ENCODE measurements at regions not wholly inside any gene's neighbourhood (a gene's known extent, or its start where the extent isn't known, plus 50 kb on each side); places are given as distances from the start of the nearest gene placed in this dataset.
"Not testable (repeated sequence)": the region's sequence is repeated elsewhere in the genome, so short reads cannot be mapped to it uniquely, and the experiment has no call there.

- no peak for DNase-seq (ENCODE audit: low spot score)
Measured at GRCh38 chr1:94362466-94363058, 55.6 kb upstream of the ABCD3 start.

- no peak for DNase-seq (ENCODE audit: low spot score)
Measured at GRCh38 chr1:94358630-94359599, 59.3 kb upstream of the ABCD3 start.

GRCh38 chr1:94357661-94358060 lies 60.5 kb upstream of the ABCD3 start:
- no peak for DNase-seq (ENCODE audit: low spot score)

- DNase-seq (ENCODE audit: low spot score) = no peak
Measured at GRCh38 chr1:94355485-94355980, 62.7 kb upstream of the ABCD3 start.

GRCh38 chr1:94351481-94351880 lies 66.7 kb upstream of the ABCD3 start:
- no peak for DNase-seq (ENCODE audit: low spot score)

- DNase-seq (ENCODE audit: low spot score) = no peak
Measured at GRCh38 chr1:94350350-94350924, 67.8 kb upstream of the ABCD3 start.

- DNase-seq (ENCODE audit: low spot score) = no peak
Measured at GRCh38 chr1:94349853-94350252, 68.3 kb upstream of the ABCD3 start.

GRCh38 chr1:94348386-94348785 lies 69.8 kb upstream of the ABCD3 start:
- not testable (repeated sequence) for DNase-seq (ENCODE audit: low spot score)

- DNase-seq (ENCODE audit: low spot score) = no peak
Measured at GRCh38 chr1:94345148-94345721, 73.0 kb upstream of the ABCD3 start.

GRCh38 chr1:94342416-94342815 lies 75.8 kb upstream of the ABCD3 start:
- no peak for DNase-seq (ENCODE audit: low spot score)

GRCh38 chr1:94339206-94339927 lies 78.8 kb upstream of the ABCD3 start:
- DNase-seq (ENCODE audit: low spot score) = no peak

GRCh38 chr1:94336991-94337390 lies 81.2 kb upstream of the ABCD3 start:
- DNase-seq (ENCODE audit: low spot score) = no peak

GRCh38 chr1:94335950-94336349 lies 82.2 kb upstream of the ABCD3 start:
- no peak for DNase-seq (ENCODE audit: low spot score)

GRCh38 chr1:94335447-94335846 lies 82.7 kb upstream of the ABCD3 start:
- no peak for DNase-seq (ENCODE audit: low spot score)

- no peak for DNase-seq (ENCODE audit: low spot score)
Measured at GRCh38 chr1:94334764-94335163, 83.4 kb upstream of the ABCD3 start.

- DNase-seq (ENCODE audit: low spot score) = no peak
Measured at GRCh38 chr1:94332952-94333351, 85.2 kb upstream of the ABCD3 start.

GRCh38 chr1:94332516-94332915 lies 85.7 kb upstream of the ABCD3 start:
- no peak for DNase-seq (ENCODE audit: low spot score)

GRCh38 chr1:94329986-94330385 lies 88.2 kb upstream of the ABCD3 start:
- DNase-seq (ENCODE audit: low spot score) = peak; percentile 36

GRCh38 chr1:94329276-94329675 lies 88.9 kb upstream of the ABCD3 start:
- DNase-seq (ENCODE audit: low spot score) = no peak

- DNase-seq (ENCODE audit: low spot score) = no peak
Measured at GRCh38 chr1:94327001-94327690, 89.8 kb upstream of the ARHGAP29 start.

GRCh38 chr1:94326329-94326728 lies 88.9 kb upstream of the ARHGAP29 start:
- no peak for DNase-seq (ENCODE audit: low spot score)
